Caco-2 (cell line): ENCODE measurements at regions not wholly inside any gene's neighbourhood (a gene's known extent, or its start where the extent isn't known, plus 50 kb on each side); places are given as distances from the start of the nearest gene placed in this dataset.

ENCODE experiments used
- BruUV-seq: library from RNA; stranded (reverse); fragments of 400-500 nt; replicated peaks from 2 replicates; lab custom pipeline; 2021; lab: Mats Ljungman, UMichigan
- CTCF ChIA-PET: fragments of 300-600 bp; sonication (Branson Sonifier 250); formaldehyde crosslinking; loops from one replicate; lab custom pipeline; 2022; ENCODE audit warnings: antibody characterized with exemption; lab: Charles Lee
- POLR2A ChIA-PET: fragments of 300-600 bp; sonication (Branson Sonifier 250); formaldehyde crosslinking; loops from one replicate; lab custom pipeline; 2022; ENCODE audit warnings: antibody characterized with exemption; lab: Charles Lee
- DNase-seq, 2 experiments: peaks; one replicate each; pipeline versions ENCODE4 v3.0.0 to v3.0.0-alpha.2; 2020 to 2022
- H3K27me3 ChIP-seq: replicated peaks from 2 replicates; pipeline ENCODE4 v1.6.0; 2011; ENCODE audit warnings: low read length; ENCODE audit not compliant: control insufficient read depth, insufficient read depth
- H3K36me3 ChIP-seq: 2 replicates; pipeline ENCODE4 v1.5.1; 2011; ENCODE audit warnings: low read length; ENCODE audit not compliant: control insufficient read depth, insufficient read depth
- H3K4me1 ChIP-seq: fragments of 250-450 bp; sonication (Bioruptor Pico); 2 replicates; pipeline ENCODE4 v1.5.1; 2020; ENCODE audit warnings: mild to moderate bottlenecking
- H3K4me3 ChIP-seq: 2 replicates; pipeline ENCODE4 v1.5.1; 2011; ENCODE audit warnings: low read depth, mild to moderate bottlenecking, control low read depth, low read length
- H3K9me3 ChIP-seq: fragments of 250-450 bp; sonication (Bioruptor Pico); 2 replicates; pipeline ENCODE4 v1.5.1; 2020; ENCODE audit warnings: mild to moderate bottlenecking, moderate library complexity
- H3K27ac Mint-ChIP-seq: one replicate; pipeline ENCODE4 v1.8.0; 2022; ENCODE audit warnings: mixed read lengths; ENCODE audit not compliant: unreplicated experiment
- H3K27me3 Mint-ChIP-seq: one replicate; pipeline ENCODE4 v1.8.0; 2022; ENCODE audit warnings: mixed read lengths; ENCODE audit not compliant: insufficient read depth, unreplicated experiment
- H3K36me3 Mint-ChIP-seq: one replicate; pipeline ENCODE4 v1.8.0; 2022; ENCODE audit warnings: mild to moderate bottlenecking, mixed read lengths; ENCODE audit not compliant: insufficient read depth, unreplicated experiment
- H3K4me1 Mint-ChIP-seq: one replicate; pipeline ENCODE4 v1.8.0; 2022; ENCODE audit warnings: low read depth, mixed read lengths; ENCODE audit not compliant: unreplicated experiment
- H3K4me3 Mint-ChIP-seq: one replicate; pipeline ENCODE4 v1.8.0; 2022; ENCODE audit warnings: mild to moderate bottlenecking, moderate library complexity, mixed read lengths; ENCODE audit not compliant: unreplicated experiment
- H3K9me3 Mint-ChIP-seq: one replicate; pipeline ENCODE4 v1.8.0; 2022; ENCODE audit warnings: mixed read lengths; ENCODE audit not compliant: unreplicated experiment
- CTCF ChIP-seq, 2 experiments: fragments of 200-600 bp in 1 of 2; IDR thresholded peaks; 1 replicate in 1 of 2; 2 replicates in 1 of 2; pipeline versions ENCODE4 v1.5.1 to v1.8.0; 2011 to 2022; ENCODE audit warnings: antibody characterized with exemption in 1 of 2, control low read depth in 1 of 2, inconsistent platforms in 1 of 2, low read depth in 1 of 2, low read length in 1 of 2, mild to moderate bottlenecking in 1 of 2, moderate library complexity in 1 of 2; ENCODE audit not compliant: insufficient read depth in 1 of 2, severe bottlenecking in 1 of 2, unreplicated experiment in 1 of 2
- intact Hi-C: fragments of 100-400 bp; cut with micrococcal nuclease; formaldehyde crosslinking; loops from one replicate; pipeline ENCODE4 v1.10.0; 2022; ENCODE audit not compliant: unreplicated experiment

DNA sequence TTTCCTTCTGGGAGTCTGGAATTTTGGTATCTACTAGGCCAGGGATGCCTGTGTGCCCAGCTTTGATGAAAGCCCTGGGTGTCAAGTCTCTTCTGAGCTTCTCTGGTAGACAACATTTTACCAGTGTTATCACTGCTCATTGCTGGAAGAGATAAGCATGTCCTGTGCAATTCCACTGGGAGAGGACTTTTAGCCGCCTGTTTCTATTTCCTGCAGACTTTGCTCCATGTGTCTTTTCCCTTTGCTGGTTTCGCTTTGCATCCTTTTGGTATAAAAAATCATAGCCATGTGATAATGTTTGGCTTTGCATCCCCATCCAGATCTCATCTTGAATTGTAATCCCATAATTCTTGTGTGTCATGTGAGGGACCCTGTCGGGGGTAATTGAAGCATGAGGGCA lies 163.2 kb downstream of the SLC28A3 start:
- H3K4me1 Mint-ChIP-seq = no peaks in the 10 kb centered on the region
- no peaks in the 10 kb centered on the region for H3K36me3 Mint-ChIP-seq
- Histone ChIP-seq H3K4me1 (no peaks in the 10 kb centered on the region), H3K9me3 (no peaks in the 10 kb centered on the region), H3K4me3 (no peak overlapping the region), H3K27me3 (no peaks in the 10 kb centered on the region), H3K36me3 (no peaks in the 10 kb centered on the region)
- H3K9me3 Mint-ChIP-seq = no peaks in the 10 kb centered on the region
- intact Hi-C loops = no loop called here
- peaks cover 3% of the 10 kb centered on the region for H3K27me3 Mint-ChIP-seq
- no peak overlapping the region for H3K27ac Mint-ChIP-seq
- ChIA-PET CTCF (no interaction called here), POLR2A (no interaction called here)
- DNase-seq = no peak
- H3K4me3 Mint-ChIP-seq = no peak overlapping the region
- no TSS peak for BruUV-seq
- no peak for TF ChIP-seq CTCF (IDR thresholded peaks at IDR 0.05; ENCODE audit: insufficient read depth in 1 of 2, low read depth in 1 of 2, low read length in 1 of 2, severe bottlenecking in 1 of 2, unreplicated experiment in 1 of 2)

DNA sequence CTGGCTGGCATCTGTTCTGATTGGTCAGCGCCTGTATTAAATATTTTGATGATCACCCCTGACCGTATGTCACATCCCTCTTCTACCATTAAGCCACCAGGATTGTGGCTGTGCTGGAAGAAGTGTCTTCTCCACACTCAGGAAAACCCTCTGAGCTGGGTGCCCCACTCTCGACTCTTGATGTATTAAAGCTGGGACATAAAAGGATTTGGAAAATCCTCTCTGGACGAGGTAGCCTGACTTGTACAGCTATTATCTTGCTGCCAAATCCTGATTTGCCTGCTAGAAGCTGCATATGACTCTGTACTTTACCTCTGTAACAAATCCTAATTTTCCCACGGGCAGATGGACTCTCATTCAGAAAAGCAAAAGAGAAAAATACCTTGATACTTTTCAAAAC lies 161.0 kb downstream of the SLC28A3 start:
- Histone ChIP-seq H3K4me1 (no peaks in the 10 kb centered on the region), H3K27me3 (no peaks in the 10 kb centered on the region), H3K36me3 (no peaks in the 10 kb centered on the region), H3K4me3 (no peak overlapping the region), H3K9me3 (no peaks in the 10 kb centered on the region)
- no peak for DNase-seq
- H3K9me3 Mint-ChIP-seq = no peaks in the 10 kb centered on the region
- intact Hi-C loops = no loop called here
- H3K4me3 Mint-ChIP-seq = no peak overlapping the region
- ChIA-PET POLR2A (no interaction called here), CTCF (no interaction called here)
- H3K4me1 Mint-ChIP-seq = no peaks in the 10 kb centered on the region
- H3K36me3 Mint-ChIP-seq = no peaks in the 10 kb centered on the region
- H3K27me3 Mint-ChIP-seq = no peaks in the 10 kb centered on the region
- no peak overlapping the region for H3K27ac Mint-ChIP-seq
- no TSS peak for BruUV-seq
- TF ChIP-seq CTCF (IDR thresholded peaks at IDR 0.05; ENCODE audit: insufficient read depth in 1 of 2, low read depth in 1 of 2, low read length in 1 of 2, severe bottlenecking in 1 of 2, unreplicated experiment in 1 of 2) = no peak

GRCh38 chr9:84187090-84187489 lies 153.5 kb downstream of the SLC28A3 start:
- no peak overlapping the region for H3K27ac Mint-ChIP-seq
- TF ChIP-seq CTCF (IDR thresholded peaks at IDR 0.05; ENCODE audit: insufficient read depth in 1 of 2, low read depth in 1 of 2, low read length in 1 of 2, severe bottlenecking in 1 of 2, unreplicated experiment in 1 of 2) = no peak

More at GRCh38 chr9:84187090-84187489, 153.5 kb downstream of the SLC28A3 start:
- BruUV-seq = no TSS peak
- Mint-ChIP-seq H3K4me1 (no peaks in the 10 kb centered on the region), H3K9me3 (no peaks in the 10 kb centered on the region), H3K27me3 (peaks cover 6% of the 10 kb centered on the region), H3K36me3 (no peaks in the 10 kb centered on the region), H3K4me3 (no peak overlapping the region)
- intact Hi-C loops = no loop called here
- no peaks in the 10 kb centered on the region for H3K4me1 ChIP-seq
- POLR2A ChIA-PET = no interaction called here
- no peaks in the 10 kb centered on the region for H3K9me3 ChIP-seq
- H3K36me3 ChIP-seq = no peaks in the 10 kb centered on the region
- CTCF ChIA-PET = no interaction called here
- H3K27me3 ChIP-seq = no peaks in the 10 kb centered on the region
- no peak overlapping the region for H3K4me3 ChIP-seq
- DNase-seq = no peak
